SKM-1 treated with dmso at 0.1 percent for 144 hours (cell line): ENCODE measurements at regions not wholly inside any gene's neighbourhood (a gene's known extent, or its start where the extent isn't known, plus 50 kb on each side); places are given as distances from the start of the nearest gene placed in this dataset.

Experiments
- DNase-seq: peaks from one replicate; lab custom pipeline; 2025; ENCODE audit not compliant: unreplicated experiment; lab: John Stamatoyannopoulos, UW

DNA sequence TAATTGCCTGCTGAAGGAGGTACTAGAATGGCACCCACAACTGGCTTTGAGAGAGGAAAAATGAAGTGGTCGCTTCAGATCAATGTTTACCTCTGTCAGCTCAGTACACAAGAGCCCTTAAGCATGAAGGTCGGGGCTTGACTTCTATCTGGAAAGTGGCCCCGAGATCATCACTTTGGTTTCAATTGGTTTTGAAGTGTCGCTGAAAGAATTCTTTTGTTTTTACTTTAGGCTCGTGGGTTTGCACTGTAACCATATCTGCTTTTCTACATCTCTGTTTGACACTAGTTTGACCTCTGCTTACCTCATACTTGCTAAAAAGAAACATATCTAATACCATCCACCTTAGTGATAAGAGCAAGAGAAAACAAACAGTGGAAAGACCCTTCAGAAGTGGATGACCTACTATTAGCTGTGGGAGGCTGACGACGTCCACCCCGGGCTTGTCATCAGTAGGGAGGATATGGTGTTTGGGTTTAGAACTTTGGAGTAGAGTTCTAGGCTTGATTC is 361.8 kb downstream of the GATA3 start:
- no peak for DNase-seq

DNA sequence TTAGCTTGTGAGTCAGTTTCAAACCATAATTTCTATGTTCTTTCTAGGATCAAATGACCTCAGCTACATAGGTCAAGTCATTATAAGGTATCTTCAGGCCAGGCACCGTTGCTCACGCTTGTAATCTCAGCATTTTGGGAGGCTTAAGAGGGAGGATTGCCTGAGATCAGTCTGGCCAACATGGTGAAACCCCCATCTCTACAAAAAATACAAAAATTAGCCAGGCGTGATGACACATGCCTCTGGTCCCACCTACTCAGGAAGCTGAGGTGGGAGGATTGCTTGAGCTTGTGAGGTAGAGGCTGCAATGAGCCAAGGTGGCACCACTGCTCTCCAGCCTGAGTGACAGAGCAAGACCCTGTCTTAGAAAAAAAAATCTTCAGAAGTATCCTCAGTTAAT is 362.3 kb downstream of the GATA3 start:
- no peak for DNase-seq

DNA sequence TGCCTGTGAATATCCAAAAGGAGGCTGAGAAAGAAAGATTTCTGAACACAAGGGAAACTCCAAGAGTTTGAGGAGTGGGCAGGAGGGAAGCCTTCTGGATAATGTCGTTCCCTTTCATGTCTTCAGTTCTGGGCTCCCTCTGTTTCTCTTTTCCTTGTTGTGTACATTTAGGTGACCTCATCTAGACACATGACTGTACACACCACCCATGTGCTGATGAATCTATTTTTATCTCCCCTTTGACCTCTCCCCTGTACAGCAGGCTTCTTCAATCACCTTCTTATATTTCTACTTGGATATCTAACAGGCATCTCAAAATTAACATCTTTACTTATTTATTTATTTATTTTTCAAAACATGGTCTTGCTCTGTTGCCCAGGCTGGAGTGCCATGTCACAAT is 363.1 kb downstream of the GATA3 start:
- no peak for DNase-seq

DNA sequence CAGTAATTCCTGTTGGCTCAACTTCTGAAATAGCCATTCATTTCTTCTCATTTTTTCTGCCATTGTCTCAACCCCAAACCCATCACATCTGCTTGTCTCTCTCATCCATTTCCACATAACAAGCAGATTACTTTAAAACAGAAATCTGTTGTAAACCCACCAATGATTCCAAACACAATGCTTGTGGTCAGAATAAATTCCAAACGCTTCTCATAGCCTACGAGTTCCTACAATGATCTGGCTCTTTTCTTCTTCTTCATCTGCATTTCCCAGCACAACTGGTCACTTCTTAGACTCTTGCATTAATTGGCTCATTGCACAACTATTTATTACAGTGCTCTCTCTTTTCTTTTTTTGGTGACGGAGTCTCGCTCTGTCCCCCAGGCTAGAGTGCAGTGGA is 364.1 kb downstream of the GATA3 start:
- no peak for DNase-seq

DNA sequence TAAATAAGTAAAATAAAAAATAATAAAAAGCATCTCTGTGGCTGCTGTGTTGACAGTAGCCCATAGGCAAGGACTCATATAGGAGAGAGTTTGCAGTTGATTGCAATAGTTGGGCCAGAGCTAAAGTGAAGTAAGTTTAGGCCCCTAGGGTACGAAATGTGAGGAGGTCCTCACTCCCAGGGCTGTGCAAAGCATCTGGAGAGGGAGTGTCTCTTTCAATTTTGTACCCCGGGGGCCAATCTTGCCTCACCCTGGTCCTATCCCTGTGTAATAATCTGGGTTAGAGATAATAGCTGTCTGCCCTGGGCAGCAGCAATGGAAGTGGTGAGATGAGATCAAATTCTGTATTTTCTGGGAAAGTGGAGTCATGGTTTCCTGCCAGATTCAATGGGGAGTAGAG is 365.7 kb downstream of the GATA3 start:
- no peak for DNase-seq

DNA sequence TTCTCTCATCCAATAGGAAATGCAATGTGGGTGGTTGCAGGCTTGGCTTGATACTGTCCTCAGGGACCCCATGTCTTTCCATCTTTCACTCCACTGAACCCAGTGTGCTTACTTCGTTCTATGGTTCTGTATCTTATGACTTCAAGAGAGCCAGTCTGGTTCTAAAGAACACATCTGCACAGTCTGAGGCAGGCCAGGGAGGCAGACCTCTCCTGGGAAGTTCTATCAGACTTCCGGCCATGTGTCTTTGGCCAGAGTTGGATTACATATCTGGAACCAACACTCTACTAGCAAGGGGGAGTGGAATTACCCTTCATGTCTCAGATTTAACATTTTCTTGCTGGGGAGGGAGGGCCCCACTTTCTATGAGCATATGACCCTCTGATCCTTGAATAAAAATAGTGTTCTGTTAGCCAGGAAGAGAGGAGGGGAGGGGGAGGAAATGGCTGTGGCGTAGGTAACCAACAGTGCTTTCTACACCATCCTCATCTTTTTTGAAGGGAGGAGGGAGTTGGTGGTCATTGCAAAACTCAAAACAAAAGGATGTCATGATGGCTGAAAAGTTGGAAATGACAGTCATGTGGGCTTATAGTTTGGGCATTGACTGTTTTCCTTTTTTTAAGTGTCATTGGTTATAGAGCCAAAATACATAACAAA is 370.2 kb downstream of the GATA3 start:
- no peak for DNase-seq

DNA sequence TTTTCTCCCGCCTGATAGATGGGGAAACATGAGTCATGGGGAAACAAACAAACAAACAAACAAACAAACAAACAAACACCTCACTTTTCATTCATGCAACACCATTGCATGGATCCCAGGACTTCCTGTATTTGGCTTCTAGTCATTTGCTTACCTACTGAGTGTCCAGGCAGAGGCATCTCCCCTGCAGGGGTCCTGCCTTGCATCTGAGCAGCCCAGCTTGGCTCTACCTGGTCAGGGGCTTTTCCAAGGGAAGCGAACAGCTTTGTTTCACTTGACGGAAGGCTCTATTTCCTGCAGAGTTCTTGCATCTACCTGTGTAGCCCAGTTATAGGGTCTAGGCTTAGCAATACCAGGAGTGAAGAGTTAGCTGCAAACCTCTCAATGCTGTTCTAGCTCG is 374.2 kb downstream of the GATA3 start:
- no peak for DNase-seq

DNA sequence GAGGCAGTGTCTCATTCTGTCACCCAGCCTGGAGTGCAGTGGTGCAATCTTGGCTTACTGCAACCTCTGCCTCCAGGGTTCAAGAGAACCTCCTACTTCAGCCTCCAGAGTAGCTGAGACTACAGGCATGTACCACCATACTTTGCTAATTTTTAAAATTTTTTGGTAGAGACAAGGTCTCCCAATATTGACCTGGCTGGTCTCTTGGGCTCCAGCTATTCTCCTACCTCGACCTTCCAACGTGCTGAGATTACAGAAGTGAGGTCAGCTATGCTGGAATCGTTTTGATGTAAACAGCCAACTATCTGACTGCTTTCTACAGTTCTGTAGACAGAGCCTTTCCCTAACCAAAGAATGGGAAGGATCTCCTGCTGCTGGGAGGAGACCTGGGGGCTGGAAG is 375.8 kb downstream of the GATA3 start:
- DNase-seq = no peak

DNA sequence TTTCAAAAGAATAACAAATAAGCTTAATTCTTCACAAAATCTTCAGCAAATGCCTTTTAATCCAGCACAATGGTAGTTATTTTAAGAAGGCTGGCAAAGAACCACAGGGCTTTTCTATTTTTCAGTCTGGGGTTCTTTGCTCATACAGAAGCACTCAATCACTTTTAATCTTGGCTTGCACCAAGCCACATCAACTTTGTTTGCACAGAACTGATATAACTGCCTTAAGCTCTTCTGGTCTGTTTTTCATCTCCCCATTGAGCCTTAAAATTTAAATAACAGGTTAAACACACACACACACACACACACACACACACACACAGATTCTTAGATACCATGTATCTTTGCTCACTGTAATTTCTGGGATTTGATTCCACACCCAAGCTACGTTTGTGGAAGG is 377.0 kb downstream of the GATA3 start:
- DNase-seq = no peak

DNA sequence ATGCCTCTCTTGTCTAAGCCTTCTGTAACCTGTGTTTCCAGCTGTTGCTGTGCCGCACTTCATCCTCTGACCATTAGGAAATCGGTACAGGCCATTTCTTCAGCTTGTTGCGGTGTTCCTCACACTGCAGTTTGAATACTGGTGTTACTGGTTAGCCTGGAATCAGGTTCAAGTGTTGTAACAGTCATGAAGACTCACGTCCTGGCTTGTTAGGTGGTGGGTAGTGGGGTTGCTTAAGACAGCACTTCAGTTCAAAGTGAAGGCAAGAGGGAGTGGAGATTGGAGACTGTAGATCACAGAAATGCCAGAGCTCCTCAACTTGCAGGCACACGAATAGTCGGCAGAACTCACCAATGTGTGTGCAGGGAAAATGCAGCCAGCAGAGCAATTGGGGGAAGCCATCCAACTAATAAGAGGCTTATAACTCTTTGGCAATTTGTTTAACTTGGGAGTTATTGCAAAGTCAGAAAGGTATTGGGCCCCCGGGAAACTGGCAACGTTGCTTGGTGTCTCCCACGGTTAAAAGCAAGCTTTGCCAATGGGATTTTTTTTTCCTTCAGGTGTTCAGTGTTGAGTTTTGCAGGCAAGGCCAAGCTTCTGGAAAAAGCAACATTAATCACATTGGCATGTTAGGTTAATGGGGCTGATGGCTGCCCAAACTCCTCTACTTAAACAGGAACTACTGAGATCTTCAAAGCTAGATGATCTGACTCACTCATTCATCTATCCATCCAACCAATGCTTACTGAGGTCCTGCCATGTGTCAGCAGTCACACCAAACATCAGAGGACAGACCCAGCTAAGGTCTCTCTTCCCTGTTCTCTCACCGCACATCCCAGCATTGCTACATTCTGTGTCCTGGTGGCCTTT is 380.9 kb downstream of the GATA3 start:
- no peak for DNase-seq

DNA sequence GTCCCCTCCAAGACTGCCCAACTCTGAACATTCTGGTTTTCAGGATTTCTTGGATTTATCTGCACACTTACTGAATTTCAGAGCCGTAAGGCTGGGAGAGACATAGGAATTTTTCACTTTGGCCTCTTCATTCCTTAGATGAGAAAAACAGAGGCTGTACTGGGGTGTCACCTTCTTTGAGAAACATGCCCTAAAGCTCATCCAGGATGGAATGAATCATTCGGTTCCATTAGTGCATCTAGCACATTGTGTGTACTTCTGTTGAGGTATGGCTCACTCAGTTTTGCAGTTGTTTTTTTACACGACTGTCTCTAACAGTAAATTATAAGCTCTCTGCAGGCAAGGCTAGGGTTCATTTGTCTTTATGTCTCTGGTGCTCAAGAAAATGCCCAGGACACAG is 383.4 kb downstream of the GATA3 start:
- DNase-seq = no peak

DNA sequence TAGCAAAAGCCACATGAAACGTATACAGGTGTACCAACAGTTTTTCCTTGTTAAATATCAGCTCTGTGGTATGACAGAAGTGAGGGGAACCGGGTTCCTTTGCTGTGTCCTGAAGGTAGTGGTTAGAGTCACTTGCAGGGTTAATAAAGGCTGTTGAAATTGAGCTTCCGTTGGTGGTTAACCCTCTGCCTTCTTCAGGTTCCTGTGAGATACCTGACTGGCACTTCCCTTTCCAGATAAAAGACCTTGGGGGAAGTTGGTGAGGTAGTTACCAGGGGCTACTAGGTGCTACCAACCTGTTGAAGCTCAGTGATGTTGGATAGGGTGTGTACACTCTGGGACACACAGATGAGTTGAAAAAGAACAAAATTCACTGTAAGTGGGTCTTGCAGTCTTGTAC is 384.1 kb downstream of the GATA3 start:
- no peak for DNase-seq

DNA sequence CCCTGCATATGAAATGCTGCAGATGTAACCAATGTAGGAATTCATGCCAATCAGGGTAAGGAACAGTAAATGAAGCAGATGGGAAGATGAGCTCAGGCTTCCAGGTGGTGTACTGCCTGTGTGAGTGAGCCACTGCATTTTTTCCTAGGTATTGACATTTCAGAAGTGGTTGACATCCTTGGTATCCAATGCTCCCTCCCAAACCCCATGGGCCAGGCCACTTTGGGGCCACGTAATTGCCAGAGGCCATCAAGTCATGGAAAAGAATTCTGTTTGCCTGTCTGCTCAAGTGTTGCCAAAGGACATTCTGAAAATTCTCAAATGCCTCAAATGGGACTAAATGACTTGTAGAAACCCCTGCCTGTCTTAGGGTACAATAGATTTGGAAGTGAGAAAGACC is 384.6 kb downstream of the GATA3 start:
- no peak for DNase-seq

DNA sequence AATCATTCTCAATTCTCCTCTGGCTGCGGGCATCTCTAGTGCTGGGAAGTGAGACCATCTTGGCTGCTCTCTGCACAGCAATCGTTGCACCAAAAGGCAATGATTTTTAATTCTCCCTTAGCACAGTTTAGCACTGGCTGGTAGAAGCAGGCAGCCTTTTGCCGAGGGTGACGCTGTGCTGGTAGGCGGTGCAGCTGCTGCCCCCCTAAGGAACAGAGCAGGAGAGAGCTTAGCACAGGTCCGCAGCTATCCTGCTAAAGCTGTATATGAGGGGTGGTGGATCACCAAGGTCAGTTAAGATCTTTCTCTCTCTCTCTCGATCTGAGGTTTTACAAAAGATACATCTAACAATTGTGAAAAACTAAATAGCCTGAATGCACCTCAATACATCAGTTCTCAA is 390.1 kb downstream of the GATA3 start:
- no peak for DNase-seq

DNA sequence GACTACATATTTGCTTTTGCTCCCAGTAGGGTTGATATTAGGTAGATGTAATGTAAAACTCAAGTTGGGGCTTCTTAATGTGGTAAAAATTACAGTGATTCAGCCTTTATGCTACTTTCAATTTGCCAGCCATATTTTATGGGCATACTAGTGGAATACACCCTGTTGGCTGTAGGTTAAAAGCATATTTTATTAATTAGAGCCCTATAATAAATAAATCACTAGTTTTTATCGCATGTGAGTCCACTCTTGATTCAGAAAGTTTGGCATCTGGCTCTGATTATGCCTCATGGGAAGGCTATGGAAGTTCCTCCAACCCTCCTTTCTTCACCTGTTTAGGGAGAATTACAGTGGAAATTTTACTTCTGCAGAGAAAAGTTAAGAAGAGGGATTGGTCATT is 390.9 kb downstream of the GATA3 start:
- DNase-seq = no peak

DNA sequence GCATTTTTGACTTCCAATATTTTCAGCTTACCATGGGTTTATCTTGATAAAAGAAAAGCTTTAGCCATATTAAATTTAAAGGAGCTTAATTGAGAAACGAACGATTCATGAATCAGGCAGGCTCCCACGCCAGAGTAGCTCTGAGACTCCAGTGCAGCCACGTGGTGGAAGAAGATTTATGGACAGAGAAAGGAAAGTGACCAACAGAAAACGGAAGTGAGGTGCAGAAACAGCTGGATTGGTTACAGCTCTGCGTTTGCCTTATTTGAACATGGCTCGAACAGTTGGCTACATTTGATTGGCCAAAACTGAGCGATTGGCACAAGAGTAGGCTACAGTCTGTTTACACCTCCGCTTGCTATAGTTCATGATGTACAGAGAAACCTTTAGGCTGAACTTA is 395.4 kb downstream of the GATA3 start:
- DNase-seq = no peak

DNA sequence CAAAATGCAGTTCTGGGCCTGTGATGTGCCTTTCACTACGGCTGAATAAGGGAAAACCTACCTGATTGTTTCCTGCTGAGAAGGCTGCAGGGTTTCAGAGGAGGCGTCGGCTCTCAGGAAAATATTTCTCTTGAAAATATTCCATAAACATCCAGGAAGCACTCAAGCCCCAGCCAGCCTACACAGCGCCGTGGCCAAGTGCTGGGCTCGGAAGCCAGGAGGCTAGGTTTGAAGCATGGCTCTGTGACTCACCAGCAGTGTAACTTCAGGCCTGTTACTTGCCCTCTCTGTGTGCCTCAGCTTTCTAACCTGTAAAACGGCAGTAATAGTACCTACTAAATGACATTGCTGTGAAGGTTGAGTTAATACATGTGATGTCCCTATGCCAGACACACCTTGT is 399.1 kb downstream of the GATA3 start:
- DNase-seq = no peak

DNA sequence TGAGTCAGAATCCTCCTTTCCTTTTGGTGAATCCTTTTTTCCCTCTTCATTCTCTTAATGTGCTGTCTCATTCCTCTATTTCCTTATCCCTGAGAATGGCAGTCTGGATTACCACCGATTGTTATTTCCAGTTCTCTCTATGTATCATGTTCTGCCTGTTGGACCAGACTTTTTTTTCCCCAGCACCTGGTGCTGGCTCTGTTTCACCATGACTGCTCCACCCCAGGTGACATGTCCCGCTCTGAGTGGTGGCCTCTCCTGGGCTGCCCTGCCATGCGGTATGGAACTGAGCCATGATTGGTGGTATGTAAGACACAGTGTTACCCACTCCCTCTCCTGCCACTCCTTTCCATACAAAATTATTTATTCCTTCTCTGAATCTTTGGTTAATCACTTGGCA is 399.9 kb downstream of the GATA3 start:
- DNase-seq = no peak

DNA sequence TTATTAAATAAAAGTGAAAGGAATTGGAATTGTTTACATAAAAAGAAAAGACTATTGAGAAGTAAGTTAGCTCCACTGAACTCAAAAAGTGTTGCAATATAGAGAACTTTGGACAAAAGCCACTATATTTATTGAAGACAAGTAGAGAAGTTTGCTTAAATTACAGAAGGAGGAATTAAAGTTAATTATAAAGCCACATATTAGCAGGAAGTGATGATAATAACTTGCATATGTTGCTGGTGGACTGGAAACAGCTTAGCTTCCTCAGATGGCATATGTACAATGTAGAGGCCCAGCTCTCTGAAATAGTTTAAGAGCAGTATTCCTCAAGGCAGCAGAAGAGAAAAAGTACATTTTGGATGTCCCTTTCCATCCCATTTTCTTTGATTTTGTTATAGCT is 400.7 kb downstream of the GATA3 start:
- DNase-seq = no peak

DNA sequence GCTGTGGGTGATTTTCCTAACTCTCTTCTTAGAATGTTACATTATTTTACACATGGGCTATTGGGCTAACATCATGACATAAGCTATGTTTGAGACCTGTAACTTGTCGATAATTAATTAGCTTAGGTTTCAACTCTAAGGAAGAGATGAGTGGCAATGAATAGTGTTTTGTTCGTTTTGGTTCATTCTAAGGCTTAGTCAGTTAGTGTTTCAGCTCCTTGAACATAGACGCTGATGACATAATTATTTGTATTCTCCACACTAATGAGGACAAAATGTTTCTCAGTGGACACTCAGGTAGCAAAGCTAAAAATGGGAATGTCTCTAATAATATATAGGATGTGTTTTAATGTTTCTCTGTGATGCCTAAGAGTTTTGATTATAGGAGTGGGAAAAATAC is 401.9 kb downstream of the GATA3 start:
- DNase-seq = no peak

DNA sequence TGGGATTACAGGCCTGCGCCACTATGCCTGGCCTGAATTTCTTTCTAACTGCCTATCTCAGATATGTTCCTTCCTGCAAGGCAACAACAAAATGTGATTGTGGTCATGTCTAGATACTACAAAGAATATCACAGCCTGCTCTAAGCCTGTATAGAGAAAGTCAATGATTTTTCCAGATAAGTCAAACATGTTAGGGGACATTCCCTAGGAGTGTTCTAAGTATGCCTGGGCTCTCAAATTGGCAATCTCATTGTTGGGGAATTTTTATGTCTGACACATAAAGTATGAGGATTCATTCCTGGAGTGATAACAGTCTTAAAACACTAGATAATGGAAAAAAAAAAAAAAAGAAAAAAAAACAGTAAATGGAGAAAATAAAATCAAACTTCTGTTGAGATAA is 406.1 kb downstream of the GATA3 start:
- no peak for DNase-seq

DNA sequence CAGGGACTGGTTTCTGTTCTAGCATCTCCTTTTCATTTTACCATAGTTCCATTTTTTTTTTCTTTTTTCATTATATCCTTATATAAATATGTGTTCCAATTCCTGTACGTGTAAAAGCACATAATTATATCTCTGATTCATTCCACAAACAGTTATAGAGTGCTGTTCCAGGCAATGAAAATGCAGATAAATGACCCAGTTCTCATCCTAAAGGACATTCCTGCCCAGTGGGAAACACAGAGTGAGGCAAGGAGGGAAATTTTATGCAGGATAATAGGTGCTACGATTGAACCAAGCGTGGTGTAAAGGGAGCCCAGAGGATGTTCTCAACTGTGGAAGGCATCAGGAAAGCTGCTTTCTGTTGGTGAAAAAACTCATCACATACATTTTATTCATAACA is 408.1 kb downstream of the GATA3 start:
- DNase-seq = no peak

DNA sequence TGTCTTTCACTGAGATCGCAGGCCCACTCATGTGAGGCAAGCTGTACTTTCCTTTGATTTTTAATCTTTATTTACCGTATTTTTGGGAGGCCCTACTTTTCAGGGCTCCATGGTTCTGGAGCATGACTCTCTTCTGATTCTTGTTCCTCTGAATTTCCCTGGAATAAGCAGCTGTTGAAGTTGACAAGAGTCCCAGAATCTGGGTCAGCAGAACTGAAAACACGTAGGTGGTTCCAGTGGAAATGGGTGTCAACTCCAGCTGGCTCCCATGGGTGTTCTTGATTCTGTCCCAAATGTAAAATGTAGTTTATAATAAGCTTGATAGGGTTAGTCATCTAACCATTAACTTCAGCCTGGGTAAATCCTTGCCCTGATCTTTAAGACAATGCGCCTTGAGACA is 409.4 kb downstream of the GATA3 start:
- DNase-seq = no peak
